ENCODE measurements at regions not wholly inside any gene's neighbourhood (a gene's known extent, or its start where the extent isn't known, plus 50 kb on each side); places are given as distances from the start of the nearest gene placed in this dataset.

- Histone ChIP-seq H3F3A (ENCODE audit: control insufficient read depth, insufficient read depth) (no peaks in the 10 kb centered on the region), H3K4me1 (ENCODE audit: control insufficient read depth, low read length) (no peaks in the 10 kb centered on the region), H3K27ac (ENCODE audit: low read depth, low read length) (no peak overlapping the region), H4K20me1 (ENCODE audit: control insufficient read depth, insufficient read depth, low read depth, low read length) (no peaks in the 10 kb centered on the region), H3K27me3 (ENCODE audit: control insufficient read depth, low read length) (no peaks in the 10 kb centered on the region), H3K79me2 (ENCODE audit: control insufficient read depth, low read length) (no peaks in the 10 kb centered on the region), H3K4me2 (ENCODE audit: low read length) (no peak overlapping the region), H3K36me3 (ENCODE audit: control insufficient read depth, low read length) (no peaks in the 10 kb centered on the region), H3K4me3 (ENCODE audit: low read length) (no peak overlapping the region), H3K9me3 (ENCODE audit: control insufficient read depth, insufficient read depth, low read length) (0 out of 2 replicates have a peak, but pooled peaks cover 3% of the 10 kb centered on the region), H3K9me2 (replicated peaks; ENCODE audit: control insufficient read depth, low read length) (no peaks in the 10 kb centered on the region)
- TF ChIP-seq EZH2phosphoT487 (IDR thresholded peaks at IDR 0.05; ENCODE audit: borderline replicate concordance, low read length), result no peak
These were observed 90.5 kb upstream of the POM121L12 start for GRCh38 chr7:52944921-52945320.

- Histone ChIP-seq H3K4me1 (ENCODE audit: control insufficient read depth, low read length) (no peaks in the 10 kb centered on the region), H3K27ac (ENCODE audit: low read depth, low read length) (no peak overlapping the region), H3K4me2 (ENCODE audit: low read length) (no peak overlapping the region), H3K36me3 (ENCODE audit: control insufficient read depth, low read length) (no peaks in the 10 kb centered on the region), H4K20me1 (ENCODE audit: control insufficient read depth, insufficient read depth, low read depth, low read length) (no peaks in the 10 kb centered on the region), H3K9me2 (replicated peaks; ENCODE audit: control insufficient read depth, low read length) (no peaks in the 10 kb centered on the region), H3K4me3 (ENCODE audit: low read length) (no peak overlapping the region), H3K27me3 (ENCODE audit: control insufficient read depth, low read length) (no peaks in the 10 kb centered on the region), H3K9me3 (ENCODE audit: control insufficient read depth, insufficient read depth, low read length) (no peaks in the 10 kb centered on the region), H3F3A (ENCODE audit: control insufficient read depth, insufficient read depth) (no peaks in the 10 kb centered on the region), H3K79me2 (ENCODE audit: control insufficient read depth, low read length) (no peaks in the 10 kb centered on the region)
- no peak for TF ChIP-seq CTCF (IDR thresholded peaks at IDR 0.05; ENCODE audit: low read depth, low read length, poor library complexity, severe bottlenecking)
These were observed 95.0 kb upstream of the POM121L12 start for GRCh38 chr7:52940481-52940880.

- Histone ChIP-seq H3K79me2 (ENCODE audit: control insufficient read depth, low read length) (no peaks in the 10 kb centered on the region), H4K20me1 (ENCODE audit: control insufficient read depth, insufficient read depth, low read depth, low read length) (no peaks in the 10 kb centered on the region)
These were observed 96.8 kb upstream of the POM121L12 start for GRCh38 chr7:52938455-52939133.

More at GRCh38 chr7:52938455-52939133, 96.8 kb upstream of the POM121L12 start:
- no peaks in the 10 kb centered on the region for H3K36me3 ChIP-seq (ENCODE audit: control insufficient read depth, low read length)
- H3K27ac ChIP-seq (ENCODE audit: low read depth, low read length), result no peak overlapping the region
- no peaks in the 10 kb centered on the region for H3F3A ChIP-seq (ENCODE audit: control insufficient read depth, insufficient read depth)
- no peak overlapping the region for H3K4me3 ChIP-seq (ENCODE audit: low read length)
- TF ChIP-seq EZH2phosphoT487 (IDR thresholded peaks at IDR 0.05; ENCODE audit: borderline replicate concordance, low read length), result no peak
- no peak for TF ChIP-seq CTCF (IDR thresholded peaks at IDR 0.05; ENCODE audit: low read depth, low read length, poor library complexity, severe bottlenecking)
- H3K27me3 ChIP-seq (ENCODE audit: control insufficient read depth, low read length), result no peaks in the 10 kb centered on the region
- no peaks in the 10 kb centered on the region for H3K9me2 ChIP-seq (replicated peaks; ENCODE audit: control insufficient read depth, low read length)
- H3K9me3 ChIP-seq (ENCODE audit: control insufficient read depth, insufficient read depth, low read length), result no peaks in the 10 kb centered on the region
- H3K4me1 ChIP-seq (ENCODE audit: control insufficient read depth, low read length), result no peaks in the 10 kb centered on the region
- H3K4me2 ChIP-seq (ENCODE audit: low read length), result no peak overlapping the region

All from DOHH2 (cell line).